Muscle layer of colon (tissue), 2 donors: ENCODE measurements at regions not wholly inside any gene's neighbourhood (a gene's known extent, or its start where the extent isn't known, plus 50 kb on each side); places are given as distances from the start of the nearest gene placed in this dataset.
"Not testable (repeated sequence)": the region's sequence is repeated elsewhere in the genome, so short reads cannot be mapped to it uniquely, and the experiment has no call there.

Source experiments
- H3K27ac ChIP-seq: one replicate; pipeline ENCODE4 v1.7.0; 2013; ENCODE audit warnings: low read depth, mild to moderate bottlenecking, low read length, moderate library complexity
- H3K27me3 ChIP-seq, 2 donors: one replicate each; pipeline ENCODE4 v1.7.0; 2013; ENCODE audit warnings: low read length in 2 of 2, mild to moderate bottlenecking in 2 of 2; ENCODE audit not compliant: insufficient read depth in 2 of 2, control insufficient read depth in 1 of 2
- H3K36me3 ChIP-seq: one replicate; pipeline ENCODE4 v1.7.0; 2013; ENCODE audit warnings: mild to moderate bottlenecking, low read length; ENCODE audit not compliant: insufficient read depth
- H3K4me1 ChIP-seq: one replicate; pipeline ENCODE4 v1.7.0; 2013; ENCODE audit warnings: mild to moderate bottlenecking, low read length; ENCODE audit not compliant: insufficient read depth
- H3K4me3 ChIP-seq, 2 donors: one replicate each; pipeline ENCODE4 v1.7.0; 2013; ENCODE audit warnings: low read length in 2 of 2, low read depth in 1 of 2, mild to moderate bottlenecking in 1 of 2, moderate library complexity in 1 of 2
- H3K9ac ChIP-seq: one replicate; pipeline ENCODE4 v1.7.0; 2013; ENCODE audit warnings: low read length
- H3K9me3 ChIP-seq: one replicate; pipeline ENCODE4 v1.7.0; 2013; ENCODE audit warnings: mild to moderate bottlenecking, low read length
- donor health status: abdominal sarcoma.
- donor health status: Adenocarcinoma of cecum.

DNA sequence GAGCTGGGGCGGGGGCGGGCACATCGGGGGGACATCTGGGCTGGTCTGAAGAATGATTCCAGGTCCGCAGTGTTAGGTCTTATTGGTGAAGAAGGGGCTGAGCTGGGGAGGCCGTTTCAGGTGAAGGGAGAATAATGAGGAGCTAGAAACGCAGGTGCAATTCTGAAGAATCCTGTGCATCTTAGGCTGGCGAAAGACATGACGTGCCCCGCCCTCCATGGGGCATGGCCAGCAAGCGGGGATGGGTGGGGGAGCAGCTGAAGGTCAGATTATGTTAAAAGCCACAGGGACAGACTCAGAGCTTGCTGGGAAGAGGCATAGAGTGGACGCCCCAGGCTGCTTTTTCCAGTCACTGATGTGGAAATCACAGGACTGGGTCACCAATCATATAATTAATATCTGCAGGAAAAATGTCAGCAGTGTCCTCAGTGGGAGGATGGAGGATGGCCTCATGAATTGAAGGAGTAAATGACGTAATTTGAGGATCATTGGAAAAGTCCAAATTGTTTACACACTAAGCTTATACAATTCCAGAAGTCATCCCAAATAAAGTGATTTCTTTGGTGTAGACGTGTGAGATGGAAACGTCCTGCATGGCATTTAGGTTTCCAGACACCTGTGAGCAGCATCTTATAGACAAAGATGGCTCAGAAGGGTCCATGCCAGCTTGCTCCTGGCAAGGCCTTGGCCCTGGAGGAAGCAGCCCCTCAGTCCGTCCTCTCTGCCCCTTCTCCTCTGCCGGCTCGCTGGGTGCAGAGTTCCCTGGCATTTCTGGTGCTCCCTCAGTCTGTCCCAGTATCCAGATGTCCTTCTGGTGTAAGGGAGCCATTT is 109.6 kb upstream of the FRMD1 start:
- Histone ChIP-seq H3K4me1 (no peaks in the 10 kb centered on the region), H3K27me3 (no peaks in the 10 kb centered on the region), H3K27ac (no peak overlapping the region), H3K4me3 (no peak overlapping the region), H3K36me3 (no peaks in the 10 kb centered on the region), H3K9ac (no peak overlapping the region), H3K9me3 (no peaks in the 10 kb centered on the region)

DNA sequence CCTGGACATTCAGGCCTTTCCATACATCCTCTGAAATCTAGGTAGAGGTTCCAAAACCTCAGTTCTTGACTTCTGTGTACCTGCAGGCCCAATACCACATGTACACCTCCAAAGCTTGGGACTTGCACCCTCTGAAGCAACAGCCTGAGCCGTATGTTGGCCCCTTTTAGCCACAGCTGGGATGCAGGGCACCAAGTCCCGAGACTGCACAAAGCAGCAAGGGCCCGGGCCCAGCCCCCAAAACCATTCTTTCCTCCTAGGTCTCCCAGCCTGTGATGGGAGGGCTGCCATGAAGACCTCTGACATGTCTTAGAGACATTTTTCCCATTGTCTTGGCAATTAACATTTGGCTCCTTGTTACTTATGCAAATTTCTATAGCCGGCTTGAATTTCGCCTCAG is 107.4 kb upstream of the FRMD1 start:
- no peak overlapping the region for H3K9ac ChIP-seq
- H3K4me1 ChIP-seq = no peaks in the 10 kb centered on the region
- H3K36me3 ChIP-seq = no peaks in the 10 kb centered on the region
- H3K27ac ChIP-seq = no peak overlapping the region
- H3K27me3 ChIP-seq = no peaks in the 10 kb centered on the region
- no peaks in the 10 kb centered on the region for H3K9me3 ChIP-seq
- H3K4me3 ChIP-seq = no peak overlapping the region

- not testable (repeated sequence) for H3K4me3 ChIP-seq, H3K4me1 ChIP-seq, H3K27me3 ChIP-seq, H3K9ac ChIP-seq, H3K36me3 ChIP-seq, H3K27ac ChIP-seq, H3K9me3 ChIP-seq
Measured at GRCh38 chr6:168186018-168186417, 107.0 kb upstream of the FRMD1 start.

DNA sequence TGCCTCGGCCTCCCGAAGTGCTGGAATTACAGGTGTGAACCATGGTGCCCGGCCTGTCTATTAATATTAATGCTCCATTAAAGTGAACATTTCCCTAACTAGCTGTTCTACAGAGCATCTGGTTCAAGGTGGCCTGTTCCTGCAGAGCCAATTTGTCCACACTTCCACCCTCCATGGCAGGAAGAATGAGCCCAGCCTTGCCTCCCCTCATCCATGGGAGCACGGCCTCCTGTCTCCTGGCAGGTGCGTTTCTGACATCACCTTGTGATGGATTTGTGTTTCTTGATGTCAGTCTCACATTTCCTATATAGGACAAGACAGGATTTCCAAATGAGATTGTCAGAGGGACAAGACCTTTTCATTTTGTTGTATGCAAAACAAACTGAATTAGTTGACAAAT is 105.7 kb upstream of the FRMD1 start:
- Histone ChIP-seq H3K4me1 (no peaks in the 10 kb centered on the region), H3K9ac (no peak overlapping the region), H3K27me3 (no peaks in the 10 kb centered on the region), H3K27ac (no peak overlapping the region), H3K9me3 (no peaks in the 10 kb centered on the region), H3K36me3 (no peaks in the 10 kb centered on the region), H3K4me3 (no peak overlapping the region)

DNA sequence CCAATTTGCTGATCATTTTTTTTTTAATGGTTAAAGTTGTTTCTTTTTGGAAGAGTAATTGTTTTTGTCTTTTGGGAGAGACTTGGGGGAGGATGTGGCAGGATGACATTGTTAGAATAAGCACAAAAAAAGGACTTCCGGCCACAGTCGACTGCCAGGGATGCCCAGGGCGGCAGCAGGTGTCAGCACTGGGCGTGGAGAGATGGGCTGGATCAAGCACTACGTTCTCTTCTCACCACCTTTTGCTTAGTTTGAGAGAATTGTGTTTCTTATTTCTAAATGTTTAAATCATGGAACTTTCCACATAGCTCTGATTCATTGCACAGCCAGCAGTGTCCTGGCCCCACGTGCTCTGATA is 104.6 kb upstream of the FRMD1 start:
- Histone ChIP-seq H3K9ac (no peak overlapping the region), H3K9me3 (no peaks in the 10 kb centered on the region), H3K27ac (no peak overlapping the region), H3K36me3 (no peaks in the 10 kb centered on the region), H3K4me1 (no peaks in the 10 kb centered on the region), H3K4me3 (no peak overlapping the region), H3K27me3 (no peaks in the 10 kb centered on the region)

DNA sequence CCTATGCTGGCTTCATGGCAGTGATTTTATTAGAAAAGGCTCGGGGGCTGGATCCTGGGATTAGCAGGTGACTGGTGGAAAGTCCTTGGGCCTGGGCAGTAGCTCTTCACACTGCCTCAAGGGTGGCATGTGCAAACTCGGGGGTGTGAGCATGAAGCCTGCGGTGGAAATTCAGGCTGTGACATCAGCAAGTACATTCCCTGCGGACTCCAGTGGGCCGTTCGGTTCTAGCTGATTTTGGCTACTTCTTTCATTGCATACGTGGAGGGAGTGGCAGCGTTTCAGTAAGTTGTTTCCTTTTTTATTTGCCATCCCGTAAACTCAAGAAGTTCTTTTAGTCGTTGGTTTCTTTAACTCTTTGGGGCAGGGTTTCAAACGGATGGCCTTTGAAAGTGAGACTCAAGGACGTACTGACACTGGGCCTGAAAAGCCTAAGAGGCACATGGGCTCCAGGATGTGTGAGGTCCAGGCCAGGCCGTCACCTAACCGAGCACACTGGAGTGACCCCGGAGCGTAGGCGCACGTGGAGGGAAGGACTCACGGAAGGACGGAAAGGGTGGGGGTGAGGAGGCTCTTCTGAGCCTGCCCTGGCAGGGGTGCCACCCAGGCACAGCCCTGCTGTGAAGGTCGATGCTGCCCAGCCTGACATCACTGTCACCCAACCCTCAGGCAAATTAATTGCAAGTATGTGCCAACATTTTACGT is 104.0 kb upstream of the FRMD1 start:
- Histone ChIP-seq H3K27me3 (no peaks in the 10 kb centered on the region), H3K27ac (no peak overlapping the region), H3K4me1 (no peaks in the 10 kb centered on the region), H3K36me3 (no peaks in the 10 kb centered on the region), H3K4me3 (no peak overlapping the region), H3K9me3 (no peaks in the 10 kb centered on the region), H3K9ac (no peak overlapping the region)

GRCh38 chr6:168182366-168182765 is 103.4 kb upstream of the FRMD1 start:
- Histone ChIP-seq H3K9ac (no peak overlapping the region), H3K4me3 (no peak overlapping the region), H3K27me3 (no peaks in the 10 kb centered on the region), H3K9me3 (no peaks in the 10 kb centered on the region), H3K36me3 (no peaks in the 10 kb centered on the region), H3K4me1 (no peaks in the 10 kb centered on the region), H3K27ac (no peak overlapping the region)

DNA sequence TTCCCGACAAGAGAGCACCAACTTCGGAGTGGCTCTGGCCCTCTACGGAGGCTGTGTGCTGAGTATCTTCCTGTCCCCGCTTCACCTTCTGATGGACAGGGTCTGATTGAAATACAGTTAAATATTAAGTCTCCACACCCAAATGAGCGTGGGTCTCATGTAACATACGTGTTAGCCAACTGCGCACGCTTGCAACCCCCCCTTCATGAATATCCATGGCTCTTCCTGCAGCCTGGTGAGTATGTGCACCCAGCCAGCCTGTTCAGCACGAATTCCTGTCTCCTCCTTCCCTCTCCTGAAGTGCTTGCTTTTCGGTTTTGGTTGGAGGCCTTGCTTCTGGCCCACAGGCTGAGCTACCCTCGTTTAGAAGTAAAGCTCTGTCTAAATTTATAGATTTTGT is 102.9 kb upstream of the FRMD1 start:
- H3K9ac ChIP-seq = no peak overlapping the region
- H3K27ac ChIP-seq = no peak overlapping the region
- H3K9me3 ChIP-seq = no peaks in the 10 kb centered on the region
- H3K4me3 ChIP-seq = no peak overlapping the region
- H3K27me3 ChIP-seq = no peaks in the 10 kb centered on the region
- H3K4me1 ChIP-seq = no peaks in the 10 kb centered on the region
- no peaks in the 10 kb centered on the region for H3K36me3 ChIP-seq

- H3K4me1 ChIP-seq = no peaks in the 10 kb centered on the region
- H3K4me3 ChIP-seq = no peak overlapping the region
- H3K27ac ChIP-seq = no peak overlapping the region
- no peaks in the 10 kb centered on the region for H3K36me3 ChIP-seq
- H3K9ac ChIP-seq = no peak overlapping the region
- no peaks in the 10 kb centered on the region for H3K27me3 ChIP-seq
- H3K9me3 ChIP-seq = no peaks in the 10 kb centered on the region
Measured at GRCh38 chr6:168181316-168181715, 102.3 kb upstream of the FRMD1 start.

- H3K4me1 ChIP-seq = no peaks in the 10 kb centered on the region
- no peak overlapping the region for H3K4me3 ChIP-seq
- H3K9ac ChIP-seq = no peak overlapping the region
- H3K27ac ChIP-seq = no peak overlapping the region
- no peaks in the 10 kb centered on the region for H3K36me3 ChIP-seq
- no peaks in the 10 kb centered on the region for H3K9me3 ChIP-seq
- H3K27me3 ChIP-seq = no peaks in the 10 kb centered on the region
Measured at GRCh38 chr6:168180548-168181011, 101.6 kb upstream of the FRMD1 start.

- Histone ChIP-seq H3K9ac (no peak overlapping the region), H3K27ac (no peak overlapping the region), H3K27me3 (no peaks in the 10 kb centered on the region), H3K4me1 (no peaks in the 10 kb centered on the region), H3K4me3 (no peak overlapping the region), H3K9me3 (no peaks in the 10 kb centered on the region), H3K36me3 (no peaks in the 10 kb centered on the region)
Measured at GRCh38 chr6:168179702-168180382, 100.8 kb upstream of the FRMD1 start.
